HG02571 (cell line): ENCODE measurements at regions not wholly inside any gene's neighbourhood (a gene's known extent, or its start where the extent isn't known, plus 50 kb on each side); places are given as distances from the start of the nearest gene placed in this dataset.
"Not testable (repeated sequence)": the region's sequence is repeated elsewhere in the genome, so short reads cannot be mapped to it uniquely, and the experiment has no call there.

Experiments used
- ATAC-seq: cut with Tn5 transposase; IDR thresholded peaks from one replicate; pipeline ENCODE4 v1.9.1; 2021; ENCODE audit warnings: mild to moderate bottlenecking, moderate library complexity; ENCODE audit not compliant: unreplicated experiment

DNA sequence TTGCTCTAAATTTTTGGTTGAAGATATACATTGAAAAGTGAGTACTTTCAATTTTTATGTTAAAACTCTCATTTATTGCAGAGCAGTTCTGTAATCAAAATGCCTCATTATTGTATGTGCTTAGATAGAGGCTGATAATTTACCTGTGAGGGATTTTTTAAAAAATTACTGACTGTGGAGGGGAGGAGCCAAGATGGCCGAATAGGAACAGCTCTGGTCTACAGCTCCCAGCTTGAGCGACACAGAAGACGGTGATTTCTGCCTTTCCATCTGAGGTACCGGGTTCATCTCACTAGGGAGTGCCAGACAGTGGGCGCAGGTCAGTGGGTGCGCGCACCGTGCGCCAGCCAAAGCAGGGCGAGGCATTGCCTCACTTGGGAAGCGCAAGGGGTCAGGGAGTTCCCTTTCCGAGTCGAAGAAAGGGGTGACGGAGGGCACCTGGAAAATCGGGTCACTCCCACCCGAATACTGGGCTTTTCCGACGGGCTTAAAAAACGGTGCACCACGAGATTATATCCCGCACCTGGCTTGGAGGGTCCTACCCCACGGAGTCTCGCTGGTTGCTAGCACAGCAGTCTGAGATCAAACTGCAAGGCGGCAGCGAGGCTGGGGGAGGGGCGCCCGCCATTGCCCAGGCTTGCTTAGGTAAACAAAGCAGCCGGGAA, 89.4 kb downstream of the DDX11 start:
- ATAC-seq, result not testable (repeated sequence)

DNA sequence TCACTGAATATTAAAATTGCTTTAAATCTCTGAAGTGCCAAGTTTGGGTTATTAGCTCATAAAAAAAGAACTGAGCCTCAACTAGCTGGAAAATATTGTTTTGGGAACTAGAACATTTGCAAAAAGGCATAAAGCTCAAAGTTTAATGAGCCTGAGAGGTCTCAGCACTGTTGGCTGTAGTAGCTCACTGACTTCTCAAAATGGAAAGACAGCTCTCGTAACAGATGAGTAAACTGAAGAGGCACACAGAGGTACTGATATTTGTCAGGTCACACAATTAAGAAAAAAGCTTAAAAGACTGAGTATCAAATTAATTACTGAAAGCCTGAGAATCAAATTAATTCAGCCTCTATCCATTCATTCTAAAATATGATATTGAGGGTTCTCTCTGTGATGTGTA, 100.6 kb downstream of the DDX11 start:
- not testable (repeated sequence) for ATAC-seq

DNA sequence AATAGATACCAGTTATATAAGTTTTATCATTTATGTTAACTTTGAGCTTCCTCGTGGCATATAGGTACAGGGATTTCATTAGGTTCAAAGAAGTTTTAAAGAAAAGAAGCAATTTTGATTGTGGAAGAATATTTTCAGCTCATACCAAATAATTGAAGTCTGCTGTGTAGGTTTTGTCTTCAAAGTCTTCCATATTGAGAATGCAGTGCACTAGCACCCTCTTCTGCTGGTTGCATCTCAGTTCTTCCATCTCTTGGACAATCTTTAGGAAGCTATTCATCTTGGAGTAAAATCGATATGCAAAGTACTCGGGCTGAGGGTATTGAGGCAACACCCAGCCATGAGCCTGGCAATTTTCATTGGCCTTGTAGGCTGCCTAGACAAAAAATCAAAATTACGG, 103.9 kb downstream of the DDX11 start:
- not testable (repeated sequence) for ATAC-seq

GRCh38 chr12:31178875-31179274, 105.2 kb downstream of the DDX11 start:
- not testable (repeated sequence) for ATAC-seq

DNA sequence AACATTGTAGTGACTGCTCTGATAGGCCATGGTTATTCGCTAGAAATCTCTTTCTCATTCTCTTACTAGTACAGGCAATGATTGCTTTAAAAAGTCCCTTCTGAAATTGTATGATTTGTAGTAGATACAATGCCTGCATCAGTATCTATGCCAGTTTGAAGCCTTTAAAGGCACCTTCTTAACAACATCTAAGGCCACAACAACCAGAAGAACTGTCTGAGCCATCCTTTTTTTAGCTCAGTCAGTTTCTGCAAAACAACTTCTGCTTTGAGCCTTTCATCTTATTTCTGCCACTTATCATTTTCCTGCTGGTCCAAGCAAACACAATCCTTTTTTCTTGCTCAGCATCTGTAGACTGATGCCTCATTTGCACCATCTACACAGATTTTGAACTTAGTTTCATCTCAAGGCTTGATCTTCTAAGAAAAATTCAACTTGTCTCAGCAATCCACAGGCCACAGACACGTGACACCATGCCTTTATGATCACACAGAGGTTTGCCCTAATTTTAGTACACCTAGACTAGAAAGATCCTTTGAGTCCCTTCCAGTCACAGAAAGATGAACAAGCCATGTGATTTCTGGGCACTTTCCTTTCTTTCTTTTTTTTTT, 106.1 kb downstream of the DDX11 start:
- ATAC-seq, result not testable (repeated sequence)

GRCh38 chr12:31182571-31182970, 108.9 kb downstream of the DDX11 start:
- ATAC-seq, result not testable (repeated sequence)

- ATAC-seq, result not testable (repeated sequence)
These were observed 109.4 kb downstream of the DDX11 start for GRCh38 chr12:31183107-31183506.

DNA sequence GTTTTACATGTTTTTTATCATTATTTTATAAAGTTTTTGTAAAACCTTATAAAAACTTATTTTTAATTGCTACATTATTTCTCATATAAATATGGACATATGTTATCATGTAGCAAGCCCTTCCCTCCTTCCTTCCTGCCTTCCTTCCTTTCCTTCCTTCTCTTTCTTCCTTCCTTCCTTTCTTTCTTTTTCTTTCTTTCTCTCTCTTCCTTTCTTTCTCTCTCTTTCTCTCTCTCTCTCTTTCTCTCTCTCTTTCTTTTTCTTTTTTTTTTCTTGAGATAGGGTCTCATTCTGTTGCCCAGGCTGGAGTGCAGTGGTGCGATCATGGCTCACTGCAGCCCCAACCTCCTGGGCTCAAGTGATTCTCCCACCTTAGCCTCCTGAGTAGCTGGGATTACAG, 110.2 kb downstream of the DDX11 start:
- ATAC-seq, result not testable (repeated sequence)

GRCh38 chr12:31184667-31185066, 111.0 kb downstream of the DDX11 start:
- ATAC-seq, result not testable (repeated sequence)

- not testable (repeated sequence) for ATAC-seq
These were observed 119.0 kb downstream of the DDX11 start for GRCh38 chr12:31192689-31193088.

DNA sequence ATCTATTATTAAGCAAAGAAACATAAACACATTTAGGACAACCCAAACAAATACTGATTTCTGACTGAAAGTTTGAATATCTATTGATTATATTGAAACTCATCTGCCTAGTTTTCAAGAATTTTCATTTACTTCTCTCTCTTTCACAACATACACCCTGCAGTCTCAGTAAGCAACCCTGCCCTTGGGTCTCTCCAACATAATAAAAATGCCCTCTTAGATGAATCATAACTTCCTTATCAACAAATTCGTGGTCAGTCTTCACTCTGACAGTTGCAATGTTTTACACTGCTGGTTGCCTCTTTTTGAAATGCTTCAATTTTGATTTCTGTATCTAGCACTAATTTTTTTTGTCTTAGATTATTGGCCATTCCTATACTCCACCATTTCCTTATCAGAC, 122.0 kb downstream of the DDX11 start:
- ATAC-seq, result not testable (repeated sequence)

DNA sequence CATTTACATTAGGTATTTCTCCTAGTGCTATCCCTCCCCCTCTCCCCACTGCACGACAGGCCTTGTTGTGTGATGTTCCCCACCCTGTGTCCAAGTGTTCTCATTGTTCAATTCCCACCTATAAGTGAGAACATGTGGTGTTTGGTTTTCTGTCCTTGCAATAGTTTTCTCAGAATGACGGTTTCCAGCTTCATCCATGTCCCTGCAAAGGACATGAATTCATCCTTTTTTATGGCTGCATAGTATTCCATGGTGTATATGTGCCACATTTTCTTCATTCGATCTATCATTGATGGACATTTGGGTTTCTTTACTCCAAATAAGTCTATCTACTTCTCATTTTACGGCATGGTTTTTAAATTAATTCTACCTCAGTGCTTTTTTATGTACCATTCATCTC, 125.8 kb downstream of the DDX11 start:
- not testable (repeated sequence) for ATAC-seq

- no peak for ATAC-seq
These were observed 124.6 kb downstream of the SINHCAF start for GRCh38 chr12:31201382-31201781.

GRCh38 chr12:31203261-31203660, 122.7 kb downstream of the SINHCAF start:
- no peak for ATAC-seq

DNA sequence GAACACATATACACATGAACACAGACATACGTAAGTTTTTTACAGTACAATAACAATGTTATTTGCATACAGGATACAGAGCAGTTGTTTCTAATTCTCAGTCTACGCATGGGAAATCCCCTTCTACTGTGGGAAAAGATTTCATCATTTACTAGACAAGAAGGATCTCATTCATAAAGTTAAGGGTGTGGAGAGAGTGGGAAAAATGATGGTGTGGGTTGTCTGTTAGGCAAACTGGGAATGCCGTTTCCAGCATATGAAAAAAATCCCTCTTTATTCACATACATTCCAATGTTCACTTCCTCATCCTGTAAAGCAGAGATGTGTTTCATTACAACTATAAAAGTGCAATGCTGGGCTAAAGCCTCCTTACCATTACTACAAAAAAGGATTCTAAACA, 120.9 kb downstream of the SINHCAF start:
- ATAC-seq, result peak; percentile 99

DNA sequence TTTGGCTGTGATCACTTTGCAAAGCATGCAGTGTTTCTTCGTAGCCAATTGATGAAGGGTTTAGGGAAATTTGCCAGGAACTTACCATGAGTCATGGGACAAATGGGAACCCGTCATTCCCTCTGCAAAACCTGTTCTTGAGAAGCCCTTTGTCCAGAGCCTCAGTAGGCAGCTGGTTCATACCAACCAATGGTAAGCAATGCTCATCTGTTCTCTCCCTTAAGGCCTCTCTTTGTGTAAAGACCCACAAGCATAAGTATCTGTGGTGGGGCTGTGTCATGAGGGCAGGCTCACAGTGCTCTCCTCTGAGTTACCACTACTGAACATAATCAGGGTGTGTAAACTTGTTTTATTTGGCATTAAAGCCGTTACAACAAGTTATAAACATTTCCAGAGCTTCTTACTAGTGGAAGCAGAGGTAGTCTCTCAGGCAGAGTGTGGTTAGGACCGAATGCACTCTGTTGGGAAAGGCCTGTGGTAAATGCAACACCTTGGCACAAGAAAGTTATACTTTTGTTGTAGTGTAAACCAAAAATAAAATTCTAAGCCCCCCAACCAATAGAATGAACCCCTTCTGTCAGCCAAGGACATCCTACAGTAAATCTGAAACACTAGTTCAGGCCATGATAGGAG, 119.8 kb downstream of the SINHCAF start:
- no peak for ATAC-seq

DNA sequence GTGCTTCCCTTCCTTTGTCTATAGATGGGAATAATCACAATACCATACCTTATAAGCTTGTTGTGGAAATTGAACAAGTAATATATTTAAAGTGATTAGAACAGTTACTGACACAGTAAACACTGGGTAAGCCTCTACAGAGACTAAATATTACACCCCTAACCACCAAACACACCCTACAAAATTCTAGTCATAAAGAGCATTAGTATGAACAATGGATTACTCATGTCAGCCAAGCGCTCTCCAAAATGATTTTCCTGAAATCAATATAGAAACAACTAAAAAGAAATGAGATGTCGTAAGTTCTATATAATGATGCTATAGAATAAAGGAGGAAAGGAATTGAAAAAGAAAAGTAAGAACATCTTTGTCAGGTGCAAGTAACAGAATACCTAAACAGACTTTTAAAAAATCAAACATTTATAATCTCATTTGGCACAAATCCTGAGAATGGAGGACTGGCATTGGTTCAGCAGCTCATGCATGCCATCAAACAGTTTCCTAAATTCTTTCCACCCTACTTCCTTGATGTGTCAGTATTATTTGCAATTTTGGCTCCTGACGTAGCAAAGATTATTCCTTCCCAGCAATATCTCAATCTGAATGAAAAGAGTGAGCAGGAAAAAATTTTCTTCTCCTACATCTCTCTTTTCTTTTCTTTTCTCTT, 118.0 kb downstream of the SINHCAF start:
- no peak for ATAC-seq

DNA sequence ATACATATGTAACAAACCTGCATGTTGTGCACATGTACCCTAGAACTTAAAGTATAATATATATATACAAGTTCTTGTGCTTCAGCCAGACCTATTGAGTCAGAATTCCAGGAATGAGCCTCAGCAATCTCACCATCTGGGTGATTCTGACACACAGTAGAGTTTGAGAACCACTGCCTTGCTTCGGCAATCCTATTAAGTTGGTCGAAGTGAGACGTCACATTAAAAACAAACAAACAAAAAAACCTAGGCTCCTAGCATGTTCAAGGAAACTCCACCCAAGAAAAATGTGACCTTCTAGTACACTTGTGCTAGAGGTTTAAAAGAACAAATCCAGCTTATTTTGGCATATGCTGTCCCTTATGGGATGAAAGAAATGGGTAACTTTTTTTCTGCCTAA, 115.8 kb downstream of the SINHCAF start:
- no peak for ATAC-seq

GRCh38 chr12:31210541-31210940, 115.4 kb downstream of the SINHCAF start:
- ATAC-seq, result no peak

DNA sequence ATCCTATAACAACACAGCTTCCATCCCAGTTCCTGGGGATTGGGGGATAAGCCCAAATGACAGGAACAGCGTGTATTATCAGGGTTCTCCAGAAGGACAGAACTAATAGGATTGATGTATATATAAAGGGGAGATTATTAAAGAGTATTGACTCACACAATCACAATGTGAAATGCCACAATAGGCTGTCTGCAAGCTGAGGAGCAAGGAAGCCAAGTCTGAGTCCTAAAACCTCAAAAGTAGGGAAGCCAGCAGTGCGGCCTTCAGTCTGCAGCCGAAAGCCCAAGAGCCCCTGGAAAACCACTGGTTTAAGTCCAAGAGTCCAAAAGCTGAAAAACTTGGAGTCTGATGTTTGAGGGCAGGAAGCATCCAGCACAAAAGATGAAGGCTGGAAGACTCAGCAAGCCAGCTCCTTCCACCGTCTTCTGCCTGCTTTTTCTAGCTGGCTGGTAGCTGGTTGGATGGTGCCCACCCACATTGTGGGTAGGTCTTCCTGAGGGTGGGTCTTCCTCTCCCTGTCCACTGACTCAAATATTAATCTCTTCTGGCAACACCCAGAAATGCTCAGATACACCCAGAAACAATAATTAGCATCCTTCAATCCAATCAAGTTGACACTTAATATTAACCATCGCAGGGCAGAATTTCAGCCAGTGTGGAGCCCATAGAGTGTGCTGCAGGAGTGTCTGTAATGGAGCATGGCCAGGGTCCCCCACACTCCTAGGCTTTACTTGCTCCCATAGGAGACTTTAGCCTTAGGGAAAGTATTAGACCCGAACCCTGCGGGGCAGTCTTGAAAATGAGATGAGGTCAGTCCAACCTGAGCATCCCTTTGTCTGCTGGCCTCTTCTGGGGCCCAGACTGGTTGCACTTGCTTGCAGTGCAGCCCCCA, 111.1 kb downstream of the SINHCAF start:
- ATAC-seq, result no peak
